DND-41 (cell line): ENCODE measurements at regions not wholly inside any gene's neighbourhood (a gene's known extent, or its start where the extent isn't known, plus 50 kb on each side); places are given as distances from the start of the nearest gene placed in this dataset.

Experiments
- ATAC-seq: fragments of 200-7000 bp; cut with Tn5 transposase; 3 replicates; pipeline ENCODE4 v1.9.1; 2021; ENCODE audit warnings: low read depth; ENCODE audit not compliant: insufficient read depth
- DNase-seq: peaks from one replicate; pipeline ENCODE4 v3.0.0-alpha.2; 2020
- H2AFZ ChIP-seq: 2 replicates; pipeline ENCODE4 v1.6.0; 2012; ENCODE audit warnings: low read depth, low read length
- H3K27ac ChIP-seq: 2 replicates; pipeline ENCODE4 v1.5.1; 2012; ENCODE audit warnings: low read length, inconsistent platforms
- H3K27me3 ChIP-seq: fragments of 200-600 bp; sonication (generic); 2 replicates; pipeline ENCODE4 v1.6.0; 2012; ENCODE audit warnings: low read length, mild to moderate bottlenecking, inconsistent platforms; ENCODE audit not compliant: insufficient read depth, poor library complexity
- H3K36me3 ChIP-seq: 2 replicates; pipeline ENCODE4 v1.5.1; 2012; ENCODE audit warnings: low read length, inconsistent platforms; ENCODE audit not compliant: insufficient read depth
- H3K4me1 ChIP-seq: 2 replicates; pipeline ENCODE4 v1.5.1; 2012; ENCODE audit warnings: mild to moderate bottlenecking, low read length; ENCODE audit not compliant: insufficient read depth
- H3K4me2 ChIP-seq: 2 replicates; pipeline ENCODE4 v1.6.0; 2012; ENCODE audit warnings: mild to moderate bottlenecking, moderate library complexity, low read length, inconsistent platforms; ENCODE audit not compliant: insufficient read depth
- H3K4me3 ChIP-seq, 2 experiments: fragments of 200-600 bp in 1 of 2; shearing (Covaris generic) in 1 of 2; 2 replicates each; pipeline ENCODE4 v1.5.1; 2012 to 2016; ENCODE audit warnings: inconsistent platforms in 2 of 2, low read length in 2 of 2, mild to moderate bottlenecking in 2 of 2, low read depth in 1 of 2, moderate library complexity in 1 of 2
- H3K79me2 ChIP-seq: 2 replicates; pipeline ENCODE4 v1.6.0; 2012; ENCODE audit warnings: low read length, inconsistent platforms; ENCODE audit not compliant: insufficient read depth
- H3K9ac ChIP-seq: 2 replicates; pipeline ENCODE4 v1.6.0; 2012; ENCODE audit warnings: low read depth, mild to moderate bottlenecking, inconsistent platforms, low read length, moderate library complexity
- H3K9me3 ChIP-seq: 2 replicates; pipeline ENCODE4 v1.5.1; 2012; ENCODE audit warnings: low read length, moderate library complexity, mild to moderate bottlenecking, inconsistent platforms; ENCODE audit not compliant: insufficient read depth, severe bottlenecking
- H4K20me1 ChIP-seq: 2 replicates; pipeline ENCODE4 v1.6.0; 2012; ENCODE audit warnings: low read length; ENCODE audit not compliant: insufficient read depth
- CTCF ChIP-seq: IDR thresholded peaks from 2 replicates; pipeline ENCODE4 v1.5.1; 2012; ENCODE audit warnings: borderline replicate concordance, low read length, moderate library complexity, mild to moderate bottlenecking; ENCODE audit not compliant: poor library complexity, severe bottlenecking; ENCODE audit errors: extremely low read depth
- EZH2 ChIP-seq: IDR thresholded peaks from 3 replicates; pipeline ENCODE4 v1.6.1; 2012; ENCODE audit warnings: borderline replicate concordance, low read depth, mild to moderate bottlenecking, moderate library complexity, low read length, inconsistent platforms; ENCODE audit not compliant: severe bottlenecking

DNA sequence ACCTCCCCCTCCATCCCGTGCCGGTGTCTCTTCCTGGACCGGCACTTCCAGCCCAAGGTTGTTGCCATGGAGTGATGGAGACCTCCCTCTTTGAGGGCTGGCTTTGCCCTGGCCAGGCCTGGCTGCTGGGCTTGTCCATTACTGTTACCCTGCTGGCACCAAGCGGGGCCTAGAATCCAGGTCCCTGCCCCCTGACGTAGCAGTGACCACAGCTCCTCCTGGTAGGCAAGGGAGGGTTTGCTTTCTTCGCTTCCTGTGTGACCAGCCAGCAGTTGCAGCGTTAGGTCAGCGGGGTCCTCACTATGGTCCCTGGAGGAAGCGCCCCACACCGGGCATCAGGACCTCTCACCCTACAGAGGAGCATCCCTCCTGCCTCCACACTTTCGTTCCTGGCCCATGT lies 146.7 kb upstream of the COL5A1 start:
- Histone ChIP-seq H3K4me3 (no peak overlapping the region), H3K36me3 (no peaks in the 10 kb centered on the region), H3K4me2 (no peak overlapping the region), H3K79me2 (no peaks in the 10 kb centered on the region), H4K20me1 (no peaks in the 10 kb centered on the region), H2AFZ (no peak overlapping the region), H3K4me1 (no peaks in the 10 kb centered on the region), H3K27ac (no peak overlapping the region), H3K9me3 (no peaks in the 10 kb centered on the region), H3K9ac (no peak overlapping the region), H3K27me3 (no peaks in the 10 kb centered on the region)
- TF ChIP-seq CTCF (no peak), EZH2 (no peak)
- DNase-seq (no peak), ATAC-seq (no peak)

DNA sequence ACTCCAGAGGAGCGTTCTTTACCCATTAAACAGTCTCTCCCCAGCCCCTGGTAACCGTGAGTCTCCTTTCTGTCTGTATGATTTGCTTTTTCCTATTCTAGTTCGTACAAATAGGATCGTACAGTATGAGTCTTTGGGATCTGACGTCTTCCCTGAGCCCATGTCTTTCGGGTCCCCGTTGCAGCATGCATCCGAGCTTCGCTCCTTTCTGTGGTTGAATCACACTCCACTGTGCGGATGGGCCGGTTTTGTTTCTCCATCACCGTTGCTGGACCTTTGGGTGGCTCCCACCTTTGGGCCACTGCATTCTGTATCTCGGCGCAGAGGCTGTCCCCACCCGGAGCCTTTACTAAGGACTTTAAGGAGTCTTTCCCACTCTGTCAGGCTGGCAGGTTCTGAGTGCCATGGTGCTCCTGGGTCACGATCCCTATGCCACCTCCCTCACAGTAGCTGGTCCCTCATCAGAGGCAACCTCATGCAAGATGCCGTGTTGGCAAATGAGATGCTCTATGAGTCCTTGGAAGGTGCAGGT lies 145.7 kb upstream of the COL5A1 start:
- no peak overlapping the region for H3K4me2 ChIP-seq
- no peak overlapping the region for H3K27ac ChIP-seq
- ATAC-seq, result no peak
- no peak overlapping the region for H3K4me3 ChIP-seq
- DNase-seq, result no peak
- no peaks in the 10 kb centered on the region for H3K4me1 ChIP-seq
- no peaks in the 10 kb centered on the region for H3K79me2 ChIP-seq
- H4K20me1 ChIP-seq, result no peaks in the 10 kb centered on the region
- TF ChIP-seq EZH2 (no peak), CTCF (no peak)
- H3K36me3 ChIP-seq, result no peaks in the 10 kb centered on the region
- H2AFZ ChIP-seq, result no peak overlapping the region
- H3K9ac ChIP-seq, result no peak overlapping the region
- H3K27me3 ChIP-seq, result no peaks in the 10 kb centered on the region
- H3K9me3 ChIP-seq, result no peaks in the 10 kb centered on the region

GRCh38 chr9:134496413-134497282 lies 145.0 kb upstream of the COL5A1 start:
- ATAC-seq, result no peak
- no peaks in the 10 kb centered on the region for H3K36me3 ChIP-seq
- no peaks in the 10 kb centered on the region for H3K9me3 ChIP-seq
- DNase-seq, result no peak
- TF ChIP-seq CTCF (no peak), EZH2 (no peak)
- no peaks in the 10 kb centered on the region for H3K27me3 ChIP-seq
- no peak overlapping the region for H3K27ac ChIP-seq
- no peak overlapping the region for H3K4me3 ChIP-seq
- H3K79me2 ChIP-seq, result no peaks in the 10 kb centered on the region
- no peak overlapping the region for H2AFZ ChIP-seq
- H3K9ac ChIP-seq, result no peak overlapping the region
- H3K4me2 ChIP-seq, result no peak overlapping the region
- no peaks in the 10 kb centered on the region for H4K20me1 ChIP-seq
- H3K4me1 ChIP-seq, result no peaks in the 10 kb centered on the region
